ENCODE measurements at regions not wholly inside any gene's neighbourhood (a gene's known extent, or its start where the extent isn't known, plus 50 kb on each side); places are given as distances from the start of the nearest gene placed in this dataset.

- TF ChIP-seq CTCF (IDR thresholded peaks at IDR 0.05) (no peak), POLR2A (IDR thresholded peaks at IDR 0.05) (no peak)
Measured at GRCh38 chr5:116905885-116906284, 331.3 kb upstream of the SEMA6A start.
